GM23248 (cell line): ENCODE measurements at regions not wholly inside any gene's neighbourhood (a gene's known extent, or its start where the extent isn't known, plus 50 kb on each side); places are given as distances from the start of the nearest gene placed in this dataset.
"Not testable (repeated sequence)": the region's sequence is repeated elsewhere in the genome, so short reads cannot be mapped to it uniquely, and the experiment has no call there.

Experiments used
- DNase-seq: peaks from one replicate; pipeline ENCODE4 v3.0.0-alpha.2; 2015
- H2AFZ ChIP-seq: fragments of 200-600 bp; sonication (generic); 2 replicates; pipeline ENCODE4 v1.6.1; 2016; ENCODE audit warnings: antibody characterized with exemption
- H3F3A ChIP-seq: fragments of 200-600 bp; sonication (generic); 2 replicates; pipeline ENCODE4 v1.6.1; 2016; ENCODE audit warnings: mild to moderate bottlenecking, antibody characterized with exemption, mixed run types; ENCODE audit not compliant: insufficient read depth
- H3K27ac ChIP-seq: fragments of 200-600 bp; sonication (generic); 2 replicates; pipeline ENCODE4 v1.5.1; 2016; ENCODE audit warnings: mild to moderate bottlenecking
- H3K27me3 ChIP-seq: fragments of 200-600 bp; sonication (generic); replicated peaks from 2 replicates; pipeline ENCODE4 v1.6.1; 2016; ENCODE audit warnings: mild to moderate bottlenecking; ENCODE audit not compliant: insufficient read depth
- H3K36me3 ChIP-seq: fragments of 200-600 bp; sonication (generic); 2 replicates; pipeline ENCODE4 v1.6.1; 2016; ENCODE audit warnings: low read depth, mild to moderate bottlenecking
- H3K4me1 ChIP-seq: fragments of 200-600 bp; sonication (generic); 2 replicates; pipeline ENCODE4 v1.6.1; 2016; ENCODE audit warnings: mild to moderate bottlenecking; ENCODE audit not compliant: insufficient read depth
- H3K4me2 ChIP-seq: fragments of 200-600 bp; sonication (generic); one replicate; pipeline ENCODE4 v1.6.1; 2016; ENCODE audit warnings: mild to moderate bottlenecking; ENCODE audit not compliant: unreplicated experiment
- H3K4me3 ChIP-seq: fragments of 200-600 bp; sonication (generic); 2 replicates; pipeline ENCODE4 v1.5.1; 2016; ENCODE audit warnings: mild to moderate bottlenecking
- H3K79me2 ChIP-seq: fragments of 200-600 bp; sonication (generic); 2 replicates; pipeline ENCODE4 v1.6.1; 2016; ENCODE audit warnings: mild to moderate bottlenecking; ENCODE audit not compliant: insufficient read depth
- H3K9ac ChIP-seq: fragments of 200-600 bp; sonication (generic); 2 replicates; pipeline ENCODE4 v1.6.1; 2016; ENCODE audit warnings: mild to moderate bottlenecking
- H3K9me2 ChIP-seq: fragments of 200-600 bp; sonication (generic); 2 replicates; pipeline ENCODE4 v1.6.1; 2016; ENCODE audit warnings: mixed run types, mild to moderate bottlenecking, moderate library complexity; ENCODE audit not compliant: insufficient read depth
- H3K9me3 ChIP-seq: fragments of 200-600 bp; sonication (generic); one replicate; pipeline ENCODE4 v1.6.1; 2017; ENCODE audit warnings: low read depth
- H4K20me1 ChIP-seq: fragments of 200-600 bp; sonication (generic); 2 replicates; pipeline ENCODE4 v1.6.0; 2016; ENCODE audit not compliant: insufficient read depth
- EZH2 ChIP-seq: fragments of 200-600 bp; sonication (generic); IDR thresholded peaks from 2 replicates; pipeline ENCODE4 v1.6.1; 2018; ENCODE audit warnings: antibody characterized with exemption, mild to moderate bottlenecking; ENCODE audit not compliant: insufficient read depth, poor library complexity, severe bottlenecking
- EZH2phosphoT487 ChIP-seq: fragments of 200-600 bp; sonication (generic); IDR thresholded peaks from 2 replicates; pipeline ENCODE4 v1.6.1; 2018; ENCODE audit warnings: antibody characterized with exemption, moderate library complexity, mild to moderate bottlenecking, low read depth; ENCODE audit not compliant: insufficient read depth
- WGBS, 2 experiments: methylation state at CpG; one replicate each; pipeline ENCODE4 v1.1.6; 2015 to 2017; ENCODE audit warnings: low lambda C conversion rate in 2 of 2, low coverage in 1 of 2; ENCODE audit errors: missing lambda C conversion rate in 2 of 2; 5-methylcytosine and 5-hydroxymethylcytosine counted together
- in situ Hi-C: fragments of 300-500 bp; cut with MboI; formaldehyde crosslinking; loops from 2 replicates; pipeline ENCODE4 v1.15.0; 2020

- no peaks in the 10 kb centered on the region for H4K20me1 ChIP-seq
- no peaks in the 10 kb centered on the region for H3K36me3 ChIP-seq
- H3F3A ChIP-seq = no peaks in the 10 kb centered on the region
- no peaks in the 10 kb centered on the region for H3K9me2 ChIP-seq
- no peaks in the 10 kb centered on the region for H3K4me1 ChIP-seq
- no peak overlapping the region for H2AFZ ChIP-seq
- 67 to 78% methylated on average over 2 of the region's 2 CpGs for WGBS, 2 experiments
- H3K4me2 ChIP-seq = no peak overlapping the region
- no peaks in the 10 kb centered on the region for H3K9me3 ChIP-seq
- H3K79me2 ChIP-seq = no peaks in the 10 kb centered on the region
- H3K27ac ChIP-seq = no peak overlapping the region
- H3K27me3 ChIP-seq = no peaks in the 10 kb centered on the region
- no peak overlapping the region for H3K4me3 ChIP-seq
- in situ Hi-C loops = no loop called here
- DNase-seq = no peak
- TF ChIP-seq EZH2phosphoT487 (no peak), EZH2 (no peak)
- no peak overlapping the region for H3K9ac ChIP-seq
These were observed 68.9 kb upstream of the IVNS1ABP start for GRCh38 chr1:185385991-185386390.

- H3K9me3 ChIP-seq, H3K79me2 ChIP-seq, H3K4me3 ChIP-seq, H3F3A ChIP-seq, H3K4me2 ChIP-seq, H3K36me3 ChIP-seq, H3K9ac ChIP-seq, H2AFZ ChIP-seq, in situ Hi-C loops, H4K20me1 ChIP-seq, H3K9me2 ChIP-seq, DNase-seq, H3K27ac ChIP-seq, H3K27me3 ChIP-seq, H3K4me1 ChIP-seq: not testable (repeated sequence)
- WGBS, 2 experiments = 75 to 82% methylated on average over 6 of the region's 6 CpGs
These were observed 66.8 kb upstream of the IVNS1ABP start for GRCh38 chr1:185383805-185384204.

DNA sequence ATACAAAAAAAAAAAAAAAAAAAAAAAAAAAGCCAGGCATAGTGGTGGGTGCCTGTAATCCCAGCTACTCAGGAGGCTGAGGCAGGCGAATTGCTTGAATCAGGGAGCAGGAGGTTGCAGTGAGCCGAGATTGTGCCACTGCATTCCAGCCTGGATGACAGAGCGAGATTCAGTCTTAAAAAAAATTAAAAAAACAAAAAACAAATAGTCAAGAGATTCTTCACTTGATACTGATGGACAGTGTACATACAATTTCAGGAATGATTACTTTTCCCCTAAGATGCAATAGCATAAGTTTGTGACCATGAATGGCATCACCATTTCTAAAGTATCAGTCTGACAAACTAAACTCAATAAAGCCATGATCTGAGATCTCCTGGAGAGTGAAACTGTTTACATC, 60.8 kb upstream of the IVNS1ABP start:
- no peak for TF ChIP-seq EZH2
- no peak for TF ChIP-seq EZH2phosphoT487
- in situ Hi-C loops = no loop called here

DNA sequence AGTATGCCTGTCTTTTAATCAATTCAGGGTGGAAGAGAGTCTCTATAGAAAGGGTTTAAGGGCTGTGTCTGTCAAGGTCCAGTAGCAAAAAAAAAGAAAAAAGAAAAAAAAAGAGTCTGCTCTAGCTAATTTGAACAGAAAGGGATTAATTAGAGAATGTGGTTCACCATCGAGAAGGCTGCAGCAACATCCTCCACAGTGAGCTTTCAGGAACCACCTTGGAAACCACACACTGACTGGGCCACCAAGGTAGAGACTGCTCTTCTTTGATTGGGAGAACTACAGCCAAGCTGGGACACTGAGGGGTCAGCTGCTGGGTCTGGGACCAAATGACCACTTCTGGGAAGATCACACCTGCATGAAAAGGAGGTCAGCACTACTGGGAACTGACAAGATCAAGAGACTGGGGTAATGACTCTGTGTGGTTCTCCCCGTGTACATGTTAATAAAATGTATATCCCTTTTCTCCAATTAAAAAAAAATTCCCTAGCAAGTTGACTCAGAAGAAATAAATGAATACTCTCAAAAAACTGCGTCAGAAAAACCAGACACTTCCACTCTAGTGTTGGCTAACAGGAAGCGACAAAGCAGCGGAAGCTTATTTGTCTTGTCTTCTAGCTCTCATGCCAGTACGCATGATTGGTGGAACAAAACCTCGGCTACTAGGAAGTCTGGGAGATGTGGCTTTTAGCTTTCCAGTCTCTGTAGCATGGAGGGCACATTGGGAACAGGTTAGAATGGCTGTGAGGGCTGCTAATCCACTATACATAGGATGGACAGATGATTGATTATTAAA, 60.0 kb upstream of the IVNS1ABP start:
- Histone ChIP-seq H3K27me3 (no peaks in the 10 kb centered on the region), H3F3A (peaks cover 12% of the 10 kb centered on the region), H3K9me3 (no peaks in the 10 kb centered on the region), H3K36me3 (no peaks in the 10 kb centered on the region), H3K4me3 (no peak overlapping the region), H3K9ac (no peak overlapping the region), H4K20me1 (no peaks in the 10 kb centered on the region), H3K27ac (no peak overlapping the region), H3K4me2 (no peak overlapping the region), H3K79me2 (no peaks in the 10 kb centered on the region), H2AFZ (no peak overlapping the region), H3K9me2 (peaks cover 5% of the 10 kb centered on the region; the same call in 1 of the 2 replicates), H3K4me1 (peaks cover 16% of the 10 kb centered on the region)
- 77 to 80% methylated on average over 7 of the region's 7 CpGs for WGBS, 2 experiments
- TF ChIP-seq EZH2 = no peak
- no peak for TF ChIP-seq EZH2phosphoT487
- in situ Hi-C loops = no loop called here
- peak; percentile 43 for DNase-seq

More for the DNA sequence above, 60.8 kb upstream of the IVNS1ABP start:
- Histone ChIP-seq H3K36me3 (no peaks in the 10 kb centered on the region), H3K4me2 (no peak overlapping the region), H3K9ac (no peak overlapping the region), H3K9me3 (no peaks in the 10 kb centered on the region), H3K79me2 (no peaks in the 10 kb centered on the region), H3K27me3 (no peaks in the 10 kb centered on the region), H3K4me1 (peaks cover 16% of the 10 kb centered on the region), H3F3A (peaks cover 12% of the 10 kb centered on the region), H2AFZ (no peak overlapping the region), H3K4me3 (no peak overlapping the region), H3K27ac (no peak overlapping the region), H4K20me1 (no peaks in the 10 kb centered on the region), H3K9me2 (no peaks in the 10 kb centered on the region)
- DNase-seq = no peak
- 88 to 91% methylated on average over 3 of the region's 3 CpGs for WGBS, 2 experiments

- Histone ChIP-seq H3K4me2 (no peak overlapping the region), H3F3A (peaks cover 12% of the 10 kb centered on the region), H3K27ac (no peak overlapping the region), H3K9me2 (peaks cover 5% of the 10 kb centered on the region; the same call in 1 of the 2 replicates), H2AFZ (no peak overlapping the region), H3K79me2 (no peaks in the 10 kb centered on the region), H3K36me3 (no peaks in the 10 kb centered on the region), H3K4me1 (peaks cover 16% of the 10 kb centered on the region), H3K9ac (no peak overlapping the region), H3K27me3 (no peaks in the 10 kb centered on the region), H3K9me3 (no peaks in the 10 kb centered on the region), H3K4me3 (no peak overlapping the region), H4K20me1 (no peaks in the 10 kb centered on the region)
- DNase-seq = no peak
- 83 to 85% methylated on average over 2 of the region's 2 CpGs for WGBS, 2 experiments
- TF ChIP-seq EZH2phosphoT487 (no peak), EZH2 (no peak)
- in situ Hi-C loops = no loop called here
These were observed 59.2 kb upstream of the IVNS1ABP start for GRCh38 chr1:185376288-185376687.
